ENCODE measurements at regions not wholly inside any gene's neighbourhood (a gene's known extent, or its start where the extent isn't known, plus 50 kb on each side); places are given as distances from the start of the nearest gene placed in this dataset.

DNA sequence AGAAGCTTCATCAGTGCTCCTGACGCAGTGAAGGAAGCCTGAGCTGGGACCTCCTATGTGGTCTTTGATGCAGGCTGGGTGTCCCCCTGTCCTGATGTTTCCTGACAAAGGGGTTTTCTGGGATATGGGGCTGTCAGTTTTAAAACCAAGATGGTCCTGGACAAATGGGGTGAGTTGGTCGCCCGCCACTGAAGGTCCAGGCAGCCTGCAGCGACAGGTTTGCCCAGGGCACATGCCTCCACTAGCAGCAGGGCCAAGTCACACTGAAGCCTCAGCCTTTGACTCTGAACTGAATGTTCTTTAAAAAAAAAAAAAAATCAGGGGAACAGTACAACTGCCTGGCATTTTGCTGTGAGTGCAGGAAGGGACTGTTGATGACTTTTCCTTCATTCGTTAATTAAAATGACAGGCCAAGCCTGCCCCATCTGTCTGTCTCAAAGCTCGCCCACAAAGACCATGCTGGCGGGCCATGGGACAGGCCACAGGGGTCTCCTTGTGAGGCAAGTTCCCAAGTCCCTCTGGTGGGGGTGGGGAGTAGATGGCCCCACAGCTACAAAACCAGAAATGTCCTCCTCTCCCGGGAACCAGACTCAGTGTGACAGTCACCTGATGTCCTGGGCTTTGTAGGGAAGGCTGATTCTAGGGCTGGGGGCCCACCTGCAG is 274.8 kb downstream of the CTTN start (continued):
- no peak for TF ChIP-seq AFF4 (CRISPR knock-in tag; IDR thresholded peaks at IDR 0.05)
- no peak for TF ChIP-seq MYBL2 (IDR thresholded peaks at IDR 0.05; ENCODE audit: low read depth)
- TF ChIP-seq MYBL2 (CRISPR knock-in tag; IDR thresholded peaks at IDR 0.05; ENCODE audit: borderline replicate concordance), result no peak
- no peak for TF ChIP-seq KLF13 (tag; IDR thresholded peaks at IDR 0.05; ENCODE audit: borderline replicate concordance, low read depth)

- H3K27ac ChIP-seq (ENCODE audit: extremely low read depth, low read depth, low read length), result no peak overlapping the region
- no peaks in the 10 kb centered on the region for H3K79me2 ChIP-seq (ENCODE audit: control insufficient read depth, insufficient read depth, low read length)
- H3K27me3 ChIP-seq (ENCODE audit: control insufficient read depth in 2 of 2, insufficient read depth in 2 of 2, low read length in 2 of 2), result peaks cover 8 to 52% of the 10 kb centered on the region in 2 experiments; a peak in 4 of 5 replicates
- intact Hi-C loops (cut with micrococcal nuclease) (no loop called here), in situ Hi-C loops (cut with MboI) (no loop called here)
- DNase-seq (ENCODE audit: extremely low read depth in 1 of 4, low spot score in 3 of 4) (no peak), ATAC-seq (no peak), FAIRE-seq (no peak)
- no peak overlapping the region for H3K4me2 ChIP-seq (ENCODE audit: insufficient read depth, low read length)
- no peak overlapping the region for H3K9ac ChIP-seq (ENCODE audit: insufficient read depth in 1 of 2, low read depth in 2 of 2, low read length in 2 of 2)
- H3K9me1 ChIP-seq (ENCODE audit: control insufficient read depth, insufficient read depth, low read length), result no peaks in the 10 kb centered on the region
- no peaks in the 10 kb centered on the region for H3K36me3 ChIP-seq (ENCODE audit: control insufficient read depth, insufficient read depth, low read length)
- no TSS peak for BruUV-seq (replicated peaks)
- no peak overlapping the region for H3K4me3 ChIP-seq
- 0 out of 2 replicates have a peak, but pooled peaks cover 14% of the 10 kb centered on the region for H4K20me1 ChIP-seq (replicated peaks; ENCODE audit: control insufficient read depth, insufficient read depth, low read length)
- WGBS (ENCODE audit: insufficient coverage, low coverage, missing lambda C conversion rate), result 0% methylated on average over 3 of the region's 3 CpGs
- H2AFZ ChIP-seq (ENCODE audit: low read depth, low read length), result no peak overlapping the region
- CTCF ChIA-PET (ENCODE audit: low intra/inter-chr PET ratio), result no interaction called here
- TF ChIP-seq, protein P1, sequence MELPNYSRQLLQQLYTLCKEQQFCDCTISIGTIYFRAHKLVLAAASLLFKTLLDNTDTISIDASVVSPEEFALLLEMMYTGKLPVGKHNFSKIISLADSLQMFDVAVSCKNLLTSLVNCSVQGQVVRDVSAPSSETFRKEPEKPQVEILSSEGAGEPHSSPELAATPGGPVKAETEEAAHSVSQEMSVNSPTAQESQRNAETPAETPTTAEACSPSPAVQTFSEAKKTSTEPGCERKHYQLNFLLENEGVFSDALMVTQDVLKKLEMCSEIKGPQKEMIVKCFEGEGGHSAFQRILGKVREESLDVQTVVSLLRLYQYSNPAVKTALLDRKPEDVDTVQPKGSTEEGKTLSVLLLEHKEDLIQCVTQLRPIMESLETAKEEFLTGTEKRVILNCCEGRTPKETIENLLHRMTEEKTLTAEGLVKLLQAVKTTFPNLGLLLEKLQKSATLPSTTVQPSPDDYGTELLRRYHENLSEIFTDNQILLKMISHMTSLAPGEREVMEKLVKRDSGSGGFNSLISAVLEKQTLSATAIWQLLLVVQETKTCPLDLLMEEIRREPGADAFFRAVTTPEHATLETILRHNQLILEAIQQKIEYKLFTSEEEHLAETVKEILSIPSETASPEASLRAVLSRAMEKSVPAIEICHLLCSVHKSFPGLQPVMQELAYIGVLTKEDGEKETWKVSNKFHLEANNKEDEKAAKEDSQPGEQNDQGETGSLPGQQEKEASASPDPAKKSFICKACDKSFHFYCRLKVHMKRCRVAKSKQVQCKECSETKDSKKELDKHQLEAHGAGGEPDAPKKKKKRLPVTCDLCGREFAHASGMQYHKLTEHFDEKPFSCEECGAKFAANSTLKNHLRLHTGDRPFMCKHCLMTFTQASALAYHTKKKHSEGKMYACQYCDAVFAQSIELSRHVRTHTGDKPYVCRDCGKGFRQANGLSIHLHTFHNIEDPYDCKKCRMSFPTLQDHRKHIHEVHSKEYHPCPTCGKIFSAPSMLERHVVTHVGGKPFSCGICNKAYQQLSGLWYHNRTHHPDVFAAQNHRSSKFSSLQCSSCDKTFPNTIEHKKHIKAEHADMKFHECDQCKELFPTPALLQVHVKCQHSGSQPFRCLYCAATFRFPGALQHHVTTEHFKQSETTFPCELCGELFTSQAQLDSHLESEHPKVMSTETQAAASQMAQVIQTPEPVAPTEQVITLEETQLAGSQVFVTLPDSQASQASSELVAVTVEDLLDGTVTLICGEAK (IDR thresholded peaks at IDR 0.05), result peak; percentile 86
- TF ChIP-seq, protein P1 (CRISPR knock-in tag; IDR thresholded peaks at IDR 0.05), result peak; percentile 72
- TF ChIP-seq TCF3 (CRISPR knock-in tag; IDR thresholded peaks at IDR 0.05), result no peak
- H3K9me3 ChIP-seq (replicated peaks; ENCODE audit: control insufficient read depth, insufficient read depth, low read depth, low read length), result no peaks in the 10 kb centered on the region
- H3K4me1 ChIP-seq (replicated peaks in 1 of 2; ENCODE audit: control insufficient read depth in 2 of 2, insufficient read depth in 2 of 2, low read length in 2 of 2), result no peaks in the 10 kb centered on the region
- POLR2A ChIA-PET, result interaction anchor here (0.6 kb wide), 1 partner anchor 429 kb away, joined by 3 read pairs; no protein-coding TSS in a partner anchor
Measured at GRCh38 chr11:70674605-70675004, 276.3 kb downstream of the CTTN start.

Data from K562 (cell line).